HCT116 (cell line): ENCODE measurements at regions not wholly inside any gene's neighbourhood (a gene's known extent, or its start where the extent isn't known, plus 50 kb on each side); places are given as distances from the start of the nearest gene placed in this dataset.

Experiments used
- ATAC-seq: fragments of 200-7000 bp; cut with Tn5 transposase; 2 replicates; pipeline ENCODE4 v1.9.1; 2020; ENCODE audit warnings: mild to moderate bottlenecking, moderate library complexity
- BruUV-seq: library from RNA; stranded (reverse); fragments of 400-500 nt; replicated peaks from 2 replicates; lab custom pipeline; 2021; lab: Mats Ljungman, UMichigan
- CTCF ChIA-PET: fragments of 300-600 bp; sonication (Branson Sonifier 250); formaldehyde crosslinking; loops from one replicate; lab custom pipeline; 2021; ENCODE audit warnings: antibody characterized with exemption; lab: Charles Lee
- POLR2A ChIA-PET: fragments of 300-600, 350-600 bp; sonication (Branson Sonifier 250); formaldehyde crosslinking; loops from one replicate; lab custom pipeline; 2021; ENCODE audit warnings: antibody characterized with exemption; lab: Charles Lee
- RAD21 ChIA-PET, 2 experiments: fragments of 300-600 bp; sonication (Branson Sonifier 250); formaldehyde crosslinking; loops; one replicate each; lab custom pipeline; 2023; ENCODE audit warnings: low total read pairs in 2 of 2; ENCODE audit not compliant: uncharacterized antibody in 2 of 2, unreplicated experiment in 2 of 2, low non-redundant PET in 1 of 2; lab: Charles Lee
- DNase-seq: peaks from one replicate; pipeline ENCODE4 v3.0.0-alpha.2; 2010; ENCODE audit warnings: low read depth, low spot score
- H2AFZ ChIP-seq: fragments of 200-600 bp; shearing (Covaris generic), sonication (generic); 2 replicates; pipeline ENCODE4 v1.6.1; 2017; ENCODE audit warnings: low read depth, mixed run types, mixed read lengths, antibody characterized with exemption, low read length; ENCODE audit not compliant: poor library complexity, severe bottlenecking
- H3K27ac ChIP-seq: 2 replicates; pipeline ENCODE4 v1.5.1; 2012; ENCODE audit warnings: low read depth, low read length
- H3K27me3 ChIP-seq: fragments of 200-600 bp; sonication (generic); 2 replicates; pipeline ENCODE4 v1.6.1; 2016; ENCODE audit warnings: mixed run types, low read length, mixed read lengths; ENCODE audit not compliant: insufficient read depth
- H3K36me3 ChIP-seq, 2 experiments: fragments of 200-500 bp in 1 of 2; fragments of 200-600 bp in 1 of 2; sonication (Bioruptor generic) in 1 of 2; sonication (generic) in 1 of 2; 2 replicates each; pipeline versions ENCODE4 v1.5.1 to v1.6.1; 2014 to 2016; ENCODE audit warnings: low read length in 2 of 2, inconsistent platforms in 1 of 2, mixed read lengths in 1 of 2, mixed run types in 1 of 2; ENCODE audit not compliant: insufficient read depth in 2 of 2, control insufficient read depth in 1 of 2
- H3K4me1 ChIP-seq, 2 experiments: fragments of 200-600 bp in 1 of 2; sonication (generic) in 1 of 2; 2 replicates each; pipeline versions ENCODE4 v1.5.1 to v1.6.1; 2012 to 2017; ENCODE audit warnings: low read length in 2 of 2, inconsistent platforms in 1 of 2, mild to moderate bottlenecking in 1 of 2, mixed read lengths in 1 of 2, mixed run types in 1 of 2, moderate library complexity in 1 of 2; ENCODE audit not compliant: insufficient read depth in 2 of 2, control insufficient read depth in 1 of 2
- H3K4me2 ChIP-seq: fragments of 200-600 bp; sonication (generic); 2 replicates; pipeline ENCODE4 v1.6.1; 2017; ENCODE audit warnings: mixed run types, low read length, mixed read lengths
- H3K4me3 ChIP-seq, 2 experiments: fragments of 200-600 bp in 1 of 2; sonication (generic) in 1 of 2; replicated peaks in 1 of 2; 2 replicates each; pipeline ENCODE4 v1.5.1; 2011 to 2016; ENCODE audit warnings: low read length in 2 of 2, control low read depth in 1 of 2, low read depth in 1 of 2, mild to moderate bottlenecking in 1 of 2, mixed read lengths in 1 of 2, mixed run types in 1 of 2
- H3K79me2 ChIP-seq: fragments of 200-600 bp; sonication (generic); 2 replicates; pipeline ENCODE4 v1.6.1; 2017; ENCODE audit warnings: mild to moderate bottlenecking, mixed run types, low read length, moderate library complexity, mixed read lengths; ENCODE audit not compliant: insufficient read depth
- H3K9ac ChIP-seq: fragments of 200-600 bp; sonication (generic); 2 replicates; pipeline ENCODE4 v1.6.1; 2016; ENCODE audit warnings: low read length, mixed read lengths
- H3K9me2 ChIP-seq: fragments of 200-600 bp; sonication (generic), shearing (Covaris generic); 2 replicates; pipeline ENCODE4 v1.6.1; 2017; ENCODE audit warnings: mixed run types, mild to moderate bottlenecking, moderate library complexity; ENCODE audit not compliant: insufficient read depth
- H3K9me3 ChIP-seq, 2 experiments: fragments of 200-500 bp in 1 of 2; fragments of 200-600 bp in 1 of 2; sonication (Bioruptor generic) in 1 of 2; sonication (generic) in 1 of 2; 2 replicates each; pipeline ENCODE4 v1.6.1; 2014 to 2017; ENCODE audit warnings: low read length in 2 of 2, mixed read lengths in 2 of 2, inconsistent platforms in 1 of 2, low read depth in 1 of 2, mild to moderate bottlenecking in 1 of 2, mixed run types in 1 of 2, moderate library complexity in 1 of 2; ENCODE audit not compliant: control insufficient read depth in 1 of 2, insufficient read depth in 1 of 2
- H4K20me1 ChIP-seq: fragments of 200-600 bp; sonication (generic), shearing (Covaris generic); 2 replicates; pipeline ENCODE4 v1.6.1; 2017; ENCODE audit warnings: mixed run types, mild to moderate bottlenecking, moderate library complexity; ENCODE audit not compliant: insufficient read depth
- CBX3 ChIP-seq: IDR thresholded peaks from 2 replicates; pipeline ENCODE4 v1.6.1; 2012; ENCODE audit warnings: low read depth
- CEBPB ChIP-seq: IDR thresholded peaks from 2 replicates; pipeline ENCODE4 v1.6.1; 2012; ENCODE audit warnings: low read depth
- CTCF ChIP-seq, 3 experiments: fragments of 200-600 bp in 1 of 3; sonication (generic) in 1 of 3; IDR thresholded peaks in 2 of 3; conservative IDR thresholded peaks in 1 of 3; 2 replicates each; pipeline ENCODE4 v1.5.1; 2012 to 2017; ENCODE audit warnings: low read depth in 2 of 3, low read length in 2 of 3, antibody characterized with exemption in 1 of 3, borderline replicate concordance in 1 of 3, control low read depth in 1 of 3, mild to moderate bottlenecking in 1 of 3, mixed read lengths in 1 of 3, mixed run types in 1 of 3, moderate library complexity in 1 of 3; ENCODE audit not compliant: insufficient read depth in 1 of 3
- ELF1 ChIP-seq: IDR thresholded peaks from 2 replicates; pipeline ENCODE4 v1.6.1; 2012; ENCODE audit warnings: low read depth, borderline replicate concordance
- EZH2 ChIP-seq: fragments of 200-600 bp; sonication (generic); IDR thresholded peaks from 2 replicates; pipeline ENCODE4 v1.6.1; 2017; ENCODE audit warnings: antibody characterized with exemption, mixed run types
- EZH2phosphoT487 ChIP-seq: fragments of 200-600 bp; IDR thresholded peaks from 2 replicates; pipeline ENCODE4 v1.6.1; 2018; ENCODE audit warnings: antibody characterized with exemption, borderline replicate concordance
- JUND ChIP-seq: IDR thresholded peaks from 2 replicates; pipeline ENCODE4 v1.6.1; 2012
- MAX ChIP-seq: IDR thresholded peaks from 2 replicates; pipeline ENCODE4 v1.6.1; 2012
- REST ChIP-seq: IDR thresholded peaks from 2 replicates; pipeline ENCODE4 v1.6.1; 2012; ENCODE audit warnings: low read depth
- SRF ChIP-seq: IDR thresholded peaks from 2 replicates; pipeline ENCODE4 v1.6.1; 2012; ENCODE audit warnings: low read depth
- YY1 ChIP-seq: IDR thresholded peaks from 2 replicates; pipeline ENCODE4 v1.6.1; 2011; ENCODE audit warnings: low read length, low read depth, moderate library complexity, mild to moderate bottlenecking; ENCODE audit not compliant: insufficient replicate concordance; ENCODE audit errors: extremely low read depth
- ZBTB33 ChIP-seq: IDR thresholded peaks from 2 replicates; pipeline ENCODE4 v1.6.1; 2011; ENCODE audit warnings: mild to moderate bottlenecking, low read length, moderate library complexity; ENCODE audit not compliant: insufficient replicate concordance; ENCODE audit errors: extremely low read depth
- ZFX ChIP-seq: fragments of 450-650 bp; IDR thresholded peaks from 2 replicates; pipeline ENCODE4 v1.6.1; 2017
- intact Hi-C: fragments of 100-400 bp; cut with micrococcal nuclease; formaldehyde crosslinking; loops from 2 replicates; pipeline ENCODE4 v1.10.0; 2022

GRCh38 chr1:55618199-55618598 is 403.0 kb upstream of the USP24 start (continued):
- TF ChIP-seq CTCF (IDR thresholded peaks at IDR 0.05 in 2 of 3, conservative IDR thresholded peaks at IDR 0.05 in 1 of 3; ENCODE audit: borderline replicate concordance in 1 of 3, insufficient read depth in 1 of 3, low read depth in 2 of 3, low read length in 2 of 3) (no peak), JUND (no peak), EZH2phosphoT487 (no peak)

GRCh38 chr1:55617288-55617982 is 402.3 kb upstream of the USP24 start:
- Histone ChIP-seq H3K27ac (no peak overlapping the region), H3K4me1 (no peaks in the 10 kb centered on the region), H3K36me3 (no peaks in the 10 kb centered on the region), H3K27me3 (no peaks in the 10 kb centered on the region), H4K20me1 (no peaks in the 10 kb centered on the region), H3K9me2 (no peaks in the 10 kb centered on the region), H3K4me3 (no peak overlapping the region), H3K79me2 (no peaks in the 10 kb centered on the region), H3K4me2 (no peak overlapping the region), H2AFZ (no peak overlapping the region), H3K9me3 (no peaks in the 10 kb centered on the region), H3K9ac (no peak overlapping the region)
- intact Hi-C loops = no loop called here
- DNase-seq (no peak), ATAC-seq (no peak)
- BruUV-seq = no TSS peak
- CTCF ChIA-PET = no interaction called here
- POLR2A ChIA-PET = no interaction called here
- RAD21 ChIA-PET = no interaction called here
- TF ChIP-seq EZH2 (no peak), YY1 (no peak), CBX3 (no peak), SRF (no peak), CEBPB (no peak), REST (no peak), ZFX (no peak), CTCF (IDR thresholded peaks at IDR 0.05 in 2 of 3, conservative IDR thresholded peaks at IDR 0.05 in 1 of 3; ENCODE audit: borderline replicate concordance in 1 of 3, insufficient read depth in 1 of 3, low read depth in 2 of 3, low read length in 2 of 3) (no peak), MAX (no peak), ZBTB33 (no peak), EZH2phosphoT487 (no peak), ELF1 (no peak)
